Suppressor macrophage treated with lipopolysaccharide for 1 hour (primary cell): ENCODE measurements at regions not wholly inside any gene's neighbourhood (a gene's known extent, or its start where the extent isn't known, plus 50 kb on each side); places are given as distances from the start of the nearest gene placed in this dataset.
"Not testable (repeated sequence)": the region's sequence is repeated elsewhere in the genome, so short reads cannot be mapped to it uniquely, and the experiment has no call there.

ENCODE experiments used
- DNase-seq, 3 donors: peaks; one replicate each; pipeline ENCODE4 v3.0.0-alpha.2; 2020 to 2022

DNA sequence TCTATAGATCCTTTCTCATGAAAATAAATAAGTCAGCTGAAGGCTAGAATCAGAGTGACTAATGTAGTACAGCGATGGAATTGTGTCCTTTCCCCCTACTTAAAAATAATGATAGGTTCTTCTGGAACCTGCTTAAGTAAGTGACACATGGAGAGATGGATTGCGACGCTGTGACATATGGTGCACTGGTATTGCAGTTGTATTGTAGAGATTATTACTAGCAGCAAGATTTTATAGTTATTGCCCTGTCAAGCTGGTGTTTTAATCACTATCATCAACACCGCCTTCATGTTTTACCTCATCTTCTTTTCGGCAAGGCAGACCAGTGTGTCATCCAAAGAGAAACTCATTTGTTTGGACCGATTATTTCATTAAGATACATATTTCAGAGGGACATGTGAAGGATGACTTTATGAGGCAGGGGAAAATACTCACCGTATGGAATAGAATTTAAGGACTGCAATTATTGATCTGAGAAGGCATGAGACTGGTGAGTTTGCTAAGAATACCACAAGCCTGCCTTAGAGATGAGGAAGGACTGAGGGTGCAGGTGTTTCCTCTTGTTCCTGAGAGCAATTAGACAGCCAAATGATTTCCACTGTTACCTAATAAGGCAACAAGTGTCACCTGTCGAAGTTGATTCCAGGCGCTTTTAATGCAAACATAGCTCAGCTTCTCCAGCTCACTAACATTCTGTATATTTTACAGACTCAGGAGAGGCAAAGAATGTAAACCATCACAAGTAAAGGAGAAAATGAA lies 1855.5 kb downstream of the MAT2B start:
- no peak for DNase-seq

DNA sequence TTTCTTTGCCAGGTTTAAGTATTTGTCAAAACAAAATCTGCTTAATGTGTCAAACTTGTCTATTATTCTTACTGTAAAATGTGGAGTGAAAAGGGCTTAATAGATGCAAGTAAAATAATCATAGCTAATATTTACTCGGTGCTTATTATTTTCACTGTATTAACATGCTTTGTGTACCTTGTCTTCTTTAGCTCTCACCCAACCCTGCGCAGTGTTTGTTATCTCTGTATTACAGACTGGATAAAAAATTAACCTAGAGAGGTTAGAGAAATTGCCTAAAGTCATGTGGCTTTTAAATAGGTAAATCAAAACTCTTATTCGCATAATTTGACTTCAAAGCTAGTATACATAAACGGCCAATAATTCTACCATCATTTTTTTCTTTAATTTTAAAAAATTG lies 1864.8 kb downstream of the MAT2B start:
- DNase-seq: no peak

DNA sequence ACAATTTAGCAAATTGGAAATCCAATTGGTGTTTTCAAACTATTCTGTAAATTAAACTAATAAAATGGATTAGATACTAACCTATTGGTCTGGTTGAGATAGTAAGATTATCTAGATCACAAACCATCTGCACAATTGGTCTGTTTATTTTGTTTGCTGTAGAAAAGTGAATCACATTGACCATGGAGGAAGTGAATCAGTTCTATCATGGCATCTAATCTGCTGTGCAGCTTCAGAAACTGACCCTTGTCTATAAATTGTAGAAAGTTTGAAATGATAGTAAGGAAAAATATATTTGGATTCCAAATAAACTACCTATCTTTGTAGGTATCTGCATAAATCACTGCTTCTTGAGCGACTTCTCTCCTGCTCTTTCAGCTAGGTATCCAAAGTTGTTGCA lies 1865.4 kb downstream of the MAT2B start:
- no peak for DNase-seq

DNA sequence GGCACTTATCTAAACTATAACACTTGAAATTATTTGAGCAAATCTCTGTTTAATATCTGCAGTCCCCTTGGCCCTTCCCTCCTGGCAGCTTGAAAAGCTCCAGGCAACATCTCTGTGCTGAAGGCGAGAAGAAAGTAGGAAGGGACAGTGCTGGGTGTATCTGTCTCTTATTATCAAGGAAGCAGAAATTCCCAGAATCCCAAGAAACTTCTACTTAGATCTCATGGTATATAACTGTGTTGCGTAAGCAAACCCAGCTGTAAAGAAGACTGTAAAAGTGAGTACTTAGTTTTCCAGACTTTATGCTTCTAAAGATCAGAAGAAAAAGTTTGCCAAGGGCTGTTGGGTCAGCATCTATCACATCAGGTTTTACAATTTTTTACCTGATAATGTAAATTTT lies 1869.8 kb downstream of the MAT2B start:
- DNase-seq: no peak

DNA sequence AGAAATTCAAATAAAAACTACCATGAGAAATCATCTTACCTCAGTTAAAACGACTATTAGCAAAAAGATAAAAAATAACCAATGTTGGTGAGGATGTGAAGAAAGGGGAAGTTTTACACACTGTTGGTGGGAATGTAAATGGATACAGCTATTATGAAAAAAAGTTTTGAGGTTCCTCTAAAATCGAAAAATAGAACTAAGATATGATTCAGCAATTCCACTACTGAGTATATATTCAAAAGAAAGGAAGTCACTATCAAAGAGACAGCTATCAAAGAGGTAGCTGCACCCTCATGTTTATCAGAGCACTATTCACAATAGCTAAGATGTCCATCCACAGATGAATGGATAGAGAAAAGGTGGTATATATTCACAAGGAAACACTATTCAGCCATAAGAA lies 1888.4 kb downstream of the MAT2B start:
- peak; percentile 5 to 38 (median 37) for DNase-seq

DNA sequence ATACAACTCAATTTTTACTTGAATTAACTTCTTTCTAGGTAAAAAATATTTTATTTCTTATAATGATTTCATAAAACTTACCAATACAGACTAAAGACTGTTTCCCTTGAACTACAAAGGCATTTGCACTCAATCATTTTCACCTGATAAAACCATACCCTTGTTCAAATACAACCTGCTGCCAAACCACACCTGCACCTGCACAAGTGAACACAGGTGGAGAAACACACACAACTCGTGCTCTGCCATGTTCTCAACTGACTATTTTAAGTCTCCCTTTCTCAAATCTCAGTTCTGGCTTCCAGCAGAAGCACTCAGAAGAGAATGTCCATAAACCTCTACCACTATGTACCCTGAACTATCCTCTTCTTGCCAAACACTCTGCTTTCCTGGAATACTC lies 1892.1 kb downstream of the MAT2B start:
- no peak for DNase-seq

DNA sequence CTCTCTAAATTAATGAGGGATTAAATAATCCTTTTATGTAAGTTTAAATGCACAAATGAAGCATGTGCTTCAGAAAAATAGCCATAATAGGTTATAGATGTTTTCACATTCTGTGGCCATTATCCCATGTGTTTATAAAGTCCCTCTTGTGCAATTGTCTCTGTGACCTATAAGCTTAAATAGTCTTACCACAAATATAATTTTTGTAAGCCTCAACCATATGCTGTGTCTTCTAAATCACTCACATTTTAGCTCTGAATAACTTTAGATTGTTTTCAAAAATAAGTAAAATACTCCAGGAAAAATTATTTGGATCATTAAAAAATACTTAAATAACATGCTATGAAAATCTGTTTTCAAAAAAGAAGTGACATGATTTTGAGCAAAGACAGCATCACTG lies 1894.7 kb downstream of the MAT2B start:
- DNase-seq: no peak

DNA sequence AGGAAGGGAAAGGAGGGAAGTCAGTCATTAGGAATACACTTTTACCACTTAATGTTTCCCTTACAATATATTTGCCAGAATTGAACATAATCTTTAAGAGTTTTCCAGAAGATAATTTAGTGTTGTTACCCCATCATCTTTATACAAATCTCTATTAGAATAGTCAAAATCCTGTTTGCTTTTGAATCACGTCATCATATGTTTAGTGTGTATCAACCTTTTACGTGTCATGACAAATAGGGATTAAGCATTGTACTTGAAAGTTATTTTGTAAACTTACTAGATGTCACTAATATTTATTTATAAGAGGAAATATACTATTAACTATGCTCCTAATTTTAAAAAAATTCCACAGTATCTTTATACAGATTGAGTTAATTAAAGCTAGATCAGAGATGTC lies 1899.5 kb downstream of the MAT2B start:
- DNase-seq: no peak

DNA sequence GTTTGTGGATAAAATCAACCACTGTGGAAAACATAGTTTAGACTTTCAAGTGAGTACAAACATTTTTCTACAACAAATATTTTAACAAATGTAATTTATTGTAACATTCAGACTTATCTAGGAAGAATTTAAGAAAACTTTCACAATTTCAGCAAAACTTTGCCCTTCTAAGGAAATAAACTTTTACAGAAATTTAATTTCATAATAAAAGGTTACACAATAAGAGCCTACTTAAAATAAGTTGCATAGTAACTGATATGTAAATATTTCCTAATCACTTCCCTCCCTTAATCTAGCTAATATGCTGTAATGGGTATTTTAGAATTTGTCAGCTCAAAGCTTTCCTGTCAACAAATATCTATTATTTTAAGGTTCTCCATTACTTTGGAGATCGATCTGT lies 1899.9 kb downstream of the MAT2B start:
- peak in 2 of 3 donors; percentile 18 to 27 for DNase-seq

DNA sequence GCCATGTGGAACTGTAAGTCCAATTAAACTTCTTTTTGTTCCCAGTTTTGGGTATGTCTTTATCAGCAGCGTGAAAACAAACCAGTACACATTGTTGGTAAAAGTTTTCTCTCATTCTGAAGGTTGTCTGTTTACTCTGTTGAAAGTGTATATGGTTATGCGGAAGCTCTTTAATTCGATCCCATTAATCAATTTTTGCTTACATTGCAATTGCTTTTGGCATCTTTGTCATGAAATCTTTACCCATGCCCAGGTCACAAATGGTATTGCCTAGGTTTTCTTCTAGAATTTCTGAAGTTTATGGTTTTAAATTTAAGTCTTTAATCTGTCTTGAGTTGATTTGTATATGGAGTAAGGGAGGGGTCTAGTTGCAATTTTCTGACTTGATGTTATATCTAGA lies 1901.9 kb downstream of the MAT2B start:
- DNase-seq: no peak

DNA sequence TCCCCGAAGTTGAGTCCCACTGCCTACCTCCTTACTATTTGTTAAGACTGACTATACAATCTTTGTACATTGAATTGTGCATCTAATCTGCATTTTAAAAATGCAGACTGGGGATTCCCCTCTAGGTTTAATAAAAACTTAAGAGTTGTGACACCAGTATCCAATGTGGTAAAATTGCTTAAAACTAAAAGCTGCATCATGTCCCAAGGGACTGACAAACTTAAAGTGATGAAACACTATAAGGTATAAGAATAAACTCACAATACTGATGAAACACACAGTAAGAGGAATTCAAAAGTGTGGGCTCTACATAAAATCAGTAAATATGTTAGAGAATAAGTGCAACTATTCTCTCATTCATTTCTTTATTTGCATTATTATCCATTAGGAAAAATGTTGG lies 1905.1 kb downstream of the MAT2B start:
- no peak for DNase-seq

DNA sequence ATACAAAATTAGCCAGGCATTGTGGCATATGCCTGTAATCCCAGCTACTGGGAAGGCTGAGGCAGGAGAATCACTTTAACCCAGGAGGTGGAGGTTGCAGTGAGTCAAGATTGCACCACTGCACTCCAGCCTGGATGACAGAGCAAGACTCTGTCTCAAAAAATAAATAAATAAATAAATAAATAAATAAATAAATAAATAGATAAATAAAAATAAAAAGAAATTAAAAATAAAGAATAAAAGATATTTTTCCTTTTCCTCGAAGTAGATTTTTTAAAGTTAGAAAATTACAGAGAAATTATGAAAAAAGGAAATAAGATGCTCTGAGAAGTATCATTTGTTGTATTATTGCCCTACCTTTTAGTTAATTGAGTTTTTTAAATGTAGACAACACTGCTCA lies 1906.1 kb downstream of the MAT2B start:
- not testable (repeated sequence) for DNase-seq

DNA sequence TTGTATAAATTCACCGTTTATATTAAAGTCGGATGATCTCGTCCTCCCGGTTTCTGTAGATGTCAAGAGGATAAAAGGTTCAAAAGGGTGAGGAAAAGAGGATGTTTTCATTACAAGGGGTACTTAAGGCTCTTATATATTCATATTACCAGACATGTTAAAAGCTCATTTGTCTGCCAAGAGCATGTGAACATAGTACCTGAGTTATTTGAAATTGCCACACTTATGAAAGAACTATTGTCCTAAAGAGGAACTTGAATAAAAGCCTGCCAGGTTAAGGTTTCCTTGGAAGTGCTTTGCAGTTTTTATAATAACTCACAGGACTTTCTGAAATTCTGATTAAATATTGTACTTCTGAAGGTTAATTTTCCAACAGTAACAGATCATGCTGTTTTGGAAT lies 1915.1 kb downstream of the MAT2B start:
- DNase-seq: no peak

DNA sequence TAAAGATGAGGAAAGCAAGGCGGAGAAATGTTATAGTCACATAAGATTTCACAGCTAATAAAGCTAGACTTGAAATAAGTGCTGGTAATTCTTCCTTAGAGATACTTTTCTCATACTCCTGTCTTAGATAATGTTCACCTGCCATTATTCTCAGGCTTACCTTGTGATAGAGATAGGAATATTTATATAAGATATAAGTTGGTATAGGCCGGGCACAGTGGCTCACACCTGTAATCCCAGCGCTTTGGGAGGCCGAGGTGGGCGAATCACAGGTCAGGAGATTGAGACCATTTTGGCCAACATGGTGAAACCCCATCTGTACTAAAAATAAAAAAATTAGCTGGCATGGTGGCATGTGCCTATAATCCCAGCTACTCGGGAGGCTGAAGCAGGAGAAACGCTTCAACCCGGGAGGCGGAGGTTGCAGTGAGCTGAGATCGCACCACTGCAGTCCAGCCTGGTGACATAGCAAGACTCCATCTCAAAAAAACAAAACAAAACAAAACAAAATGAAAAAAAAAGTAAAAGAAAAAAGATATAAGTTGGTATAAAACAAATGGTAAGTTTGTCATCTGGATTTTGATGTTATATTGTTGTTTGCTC lies 1918.4 kb downstream of the MAT2B start:
- DNase-seq: no peak

DNA sequence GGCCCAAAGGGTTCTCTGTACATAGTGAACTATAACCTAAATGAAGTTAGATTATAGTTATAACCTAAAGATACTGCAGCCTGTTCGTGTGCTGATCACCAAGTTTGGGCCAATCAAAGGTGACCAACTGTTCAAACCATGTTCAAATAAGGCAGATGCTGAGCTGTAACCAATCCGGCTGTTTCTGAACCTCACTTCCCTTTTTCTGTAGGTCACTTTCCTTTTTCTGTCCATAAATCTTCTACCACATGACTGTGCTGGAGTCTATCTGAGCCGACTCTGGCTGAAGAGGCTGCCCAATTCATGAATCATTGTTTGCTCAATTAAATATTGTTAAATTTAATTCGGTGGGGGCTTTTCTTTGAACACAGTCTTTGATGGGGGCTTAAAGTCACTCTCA lies 1920.2 kb downstream of the MAT2B start:
- DNase-seq: peak in 2 of 3 donors; percentile 0 to 8

DNA sequence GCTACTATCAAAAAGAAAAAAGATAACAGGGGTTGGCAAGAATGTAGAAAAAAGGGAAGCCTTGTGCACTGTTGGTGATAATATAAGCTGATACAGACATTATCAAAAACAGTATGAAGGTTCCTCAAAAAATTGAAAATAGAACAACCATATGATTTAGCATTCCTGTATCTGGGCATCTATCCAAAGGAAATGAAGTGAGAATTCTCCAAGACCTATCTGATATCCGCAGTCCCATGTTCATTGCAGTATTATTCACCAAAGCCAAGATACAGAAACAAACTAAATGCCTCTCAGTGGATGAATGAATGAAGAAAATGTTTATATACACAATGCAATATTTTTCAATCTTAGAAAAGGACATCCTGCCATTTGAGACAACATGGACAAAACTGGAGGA lies 1943.3 kb downstream of the MAT2B start:
- DNase-seq: no peak

DNA sequence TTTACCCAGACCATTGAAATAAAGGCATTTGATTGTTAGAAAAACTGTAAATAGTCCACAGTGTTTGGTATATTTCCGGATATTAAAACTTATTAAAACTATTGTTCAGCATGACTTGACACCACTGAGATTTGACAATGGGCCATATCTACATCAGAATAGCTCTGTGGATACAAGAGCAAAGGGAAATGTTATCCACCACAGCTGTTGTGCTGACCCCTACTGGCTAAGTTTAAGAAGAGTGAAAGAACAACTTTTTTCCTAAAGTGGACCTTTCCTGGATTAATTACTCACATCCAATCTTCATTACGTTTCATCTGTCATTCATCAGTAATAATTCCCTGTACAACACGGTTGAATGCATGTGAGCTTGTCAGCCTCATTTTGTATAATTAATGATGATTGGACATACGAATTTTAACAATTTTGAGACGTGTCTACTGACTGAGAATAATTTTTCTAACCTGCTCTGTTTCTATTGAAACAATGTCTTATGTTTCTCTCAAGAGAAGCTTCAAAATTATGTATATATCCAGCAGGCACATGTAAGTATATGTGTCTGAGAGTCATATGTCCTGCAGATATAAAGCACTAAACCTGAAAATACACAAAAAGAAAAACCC lies 1952.6 kb downstream of the MAT2B start:
- peak; percentile 54 to 60 (median 59) for DNase-seq

DNA sequence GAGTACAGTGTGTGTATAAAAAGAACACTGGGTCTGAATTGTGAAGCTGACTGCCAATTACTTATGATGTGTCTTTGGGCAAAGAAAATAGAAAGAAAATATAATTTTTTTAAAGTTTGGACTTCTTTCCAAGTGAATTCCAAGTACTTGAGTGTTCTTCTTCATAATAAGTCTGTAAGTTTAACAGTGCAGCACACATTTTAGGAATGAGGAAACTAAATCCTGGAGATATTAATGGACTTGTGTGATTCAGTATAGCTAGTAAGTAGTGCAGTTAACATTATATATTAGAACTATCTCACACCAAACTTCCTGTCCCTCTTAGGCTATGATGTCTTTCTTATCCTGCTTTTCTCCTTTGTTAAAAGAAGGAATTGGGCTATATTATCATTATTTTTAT lies 1953.8 kb downstream of the MAT2B start:
- DNase-seq: no peak

DNA sequence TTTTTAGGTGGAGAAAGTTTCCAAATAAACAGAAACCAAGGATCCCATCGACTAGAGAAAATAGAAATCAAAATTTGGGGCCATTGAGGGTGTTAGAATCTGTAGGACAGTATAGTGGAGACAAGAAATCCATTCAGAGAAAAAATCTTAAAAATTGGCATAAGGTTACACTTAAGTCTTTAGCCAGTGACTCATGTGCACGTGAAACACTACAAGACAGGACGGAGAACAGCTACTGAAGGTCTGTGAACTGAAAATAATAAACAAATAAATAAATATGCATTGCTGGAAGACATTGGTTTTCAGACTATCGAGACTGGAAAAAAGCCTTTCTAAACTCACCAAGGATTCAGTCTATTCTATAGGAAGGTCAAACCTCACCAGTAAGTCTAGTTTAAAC lies 1955.5 kb downstream of the MAT2B start:
- DNase-seq: no peak

DNA sequence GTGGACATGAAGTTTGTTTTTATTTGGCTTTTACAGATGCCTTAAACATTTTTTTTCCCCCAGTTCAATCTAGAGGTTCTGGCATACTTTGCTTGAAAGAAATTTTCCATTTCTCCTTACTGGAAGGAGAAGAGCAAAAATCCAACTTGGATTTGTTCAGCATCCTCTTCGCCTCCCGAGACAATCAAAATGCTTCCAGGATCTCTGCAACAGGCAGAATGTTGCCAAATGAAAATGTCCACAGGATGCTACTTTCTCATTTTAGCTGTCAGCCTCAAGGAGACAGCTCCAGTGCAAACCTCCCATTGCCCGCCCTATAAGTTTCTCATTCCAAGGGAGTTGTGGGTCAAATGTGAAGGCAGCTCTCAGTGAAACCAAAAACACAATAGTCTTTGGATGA lies 1972.1 kb downstream of the MAT2B start:
- no peak for DNase-seq

DNA sequence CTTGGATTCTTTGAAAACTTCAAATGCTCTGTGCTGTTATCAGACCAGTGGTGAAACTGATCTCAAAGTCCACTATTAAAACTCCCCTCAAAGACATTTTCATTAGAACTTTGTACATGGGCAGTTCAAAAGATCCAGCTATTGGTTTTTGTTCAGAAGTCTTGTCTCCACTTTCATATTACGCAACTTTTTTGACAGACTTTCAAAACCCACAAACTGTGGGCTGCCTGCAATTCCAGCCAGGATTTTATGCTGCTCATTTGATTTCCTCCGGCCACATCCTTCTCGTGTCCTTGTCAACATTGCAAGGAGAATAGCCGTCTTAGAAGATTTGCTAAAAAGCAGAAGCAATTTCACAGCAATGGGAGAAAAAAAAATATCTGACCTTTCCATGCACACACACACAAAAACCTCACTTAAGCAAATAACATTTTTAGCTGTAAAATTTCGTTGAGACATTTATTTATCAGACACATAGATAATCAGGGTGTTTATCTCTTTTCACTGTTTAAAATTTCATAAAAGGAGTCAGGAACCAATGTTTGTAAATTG lies 1990.5 kb downstream of the MAT2B start:
- DNase-seq: peak in 1 of 3 donors; percentile 8

DNA sequence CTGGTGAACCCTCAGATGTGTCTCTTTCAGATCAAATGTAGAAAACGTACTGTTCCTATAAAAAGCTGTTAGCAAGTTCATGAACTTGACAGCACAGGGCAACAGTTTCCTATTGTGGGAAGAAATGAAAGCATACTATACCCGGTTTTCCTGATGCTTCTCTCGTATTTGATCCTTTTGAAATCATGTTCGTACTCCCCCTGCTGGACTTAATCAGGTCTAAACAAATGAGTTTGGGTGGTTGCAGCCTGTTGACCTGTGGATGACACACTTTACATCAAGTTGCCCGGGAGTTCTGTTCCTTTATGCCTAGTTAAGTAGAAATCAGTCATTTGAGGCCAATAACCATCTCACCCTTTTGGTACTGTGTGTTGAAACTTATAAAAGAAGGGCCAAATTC lies 1992.3 kb downstream of the MAT2B start:
- peak; percentile 30 to 67 (median 55) for DNase-seq

DNA sequence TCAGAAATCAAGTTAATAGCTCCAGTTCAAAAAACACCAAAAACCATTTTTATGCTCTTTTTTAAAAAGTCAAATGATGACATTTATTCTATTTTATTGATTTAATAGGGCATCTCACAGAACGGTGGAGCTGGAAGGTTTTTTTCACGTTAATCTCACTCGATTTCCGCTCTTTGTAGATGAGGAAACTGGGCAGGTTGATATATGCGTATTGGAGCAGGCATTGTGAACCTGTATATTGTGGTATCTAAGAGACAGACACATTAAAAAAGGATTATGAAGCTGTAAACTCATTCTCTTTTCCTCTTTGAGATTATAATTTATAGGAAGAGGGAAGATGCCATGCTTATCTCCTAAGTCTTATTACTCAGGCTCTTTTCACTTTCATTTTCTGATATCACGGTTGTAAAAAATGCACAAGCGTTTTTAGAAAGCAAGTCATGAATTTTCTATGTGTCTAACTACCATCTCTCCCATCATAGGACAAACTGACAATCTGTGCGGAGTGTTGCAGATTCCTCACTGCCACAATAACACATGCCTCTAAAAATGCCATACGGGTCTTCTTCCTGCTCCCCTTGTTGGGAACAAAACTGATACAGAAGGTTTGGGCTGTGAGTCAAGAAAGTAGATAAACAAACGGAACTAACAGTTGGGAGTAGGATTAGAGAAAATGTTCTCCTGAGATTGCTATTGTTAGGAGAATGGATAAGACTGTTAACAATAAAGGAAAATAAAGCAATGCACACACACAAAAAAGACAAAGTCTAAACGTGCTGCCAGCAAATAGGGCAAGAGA lies 1997.7 kb downstream of the MAT2B start:
- DNase-seq: no peak
